ENCODE measurements at regions not wholly inside any gene's neighbourhood (a gene's known extent, or its start where the extent isn't known, plus 50 kb on each side); places are given as distances from the start of the nearest gene placed in this dataset.

DNA sequence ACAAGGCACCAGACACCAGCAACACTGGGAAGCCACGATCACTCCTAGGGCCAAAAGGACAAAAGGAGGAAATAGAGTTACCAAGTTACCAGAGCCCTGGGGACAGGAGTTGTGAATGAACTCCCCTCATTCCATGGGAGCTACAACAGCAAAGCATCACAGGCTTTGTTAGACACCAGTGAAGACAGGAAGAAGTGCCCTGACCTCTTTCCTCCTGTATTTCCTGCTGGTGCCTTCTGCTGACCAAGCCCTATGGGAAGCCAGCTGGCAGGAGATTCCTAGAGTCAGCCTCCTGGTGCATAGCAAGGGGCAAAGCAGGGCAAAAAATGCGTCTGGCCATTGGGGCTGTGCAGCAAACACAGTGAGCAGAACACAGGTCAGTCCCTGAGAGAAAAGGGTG lies 374.7 kb downstream of the ZSWIM6 start:
- no peak overlapping the region for H3K27ac ChIP-seq (ENCODE audit: low read length)
- no peaks in the 10 kb centered on the region for H3K4me1 ChIP-seq (ENCODE audit: low read length)
- no peak for TF ChIP-seq EZH2phosphoT487 (IDR thresholded peaks at IDR 0.05; ENCODE audit: low read length)
- no peak for TF ChIP-seq EZH2 (optimal IDR thresholded peaks at IDR 0.05; ENCODE audit: low read depth, low read length)
- TF ChIP-seq, protein P1, sequence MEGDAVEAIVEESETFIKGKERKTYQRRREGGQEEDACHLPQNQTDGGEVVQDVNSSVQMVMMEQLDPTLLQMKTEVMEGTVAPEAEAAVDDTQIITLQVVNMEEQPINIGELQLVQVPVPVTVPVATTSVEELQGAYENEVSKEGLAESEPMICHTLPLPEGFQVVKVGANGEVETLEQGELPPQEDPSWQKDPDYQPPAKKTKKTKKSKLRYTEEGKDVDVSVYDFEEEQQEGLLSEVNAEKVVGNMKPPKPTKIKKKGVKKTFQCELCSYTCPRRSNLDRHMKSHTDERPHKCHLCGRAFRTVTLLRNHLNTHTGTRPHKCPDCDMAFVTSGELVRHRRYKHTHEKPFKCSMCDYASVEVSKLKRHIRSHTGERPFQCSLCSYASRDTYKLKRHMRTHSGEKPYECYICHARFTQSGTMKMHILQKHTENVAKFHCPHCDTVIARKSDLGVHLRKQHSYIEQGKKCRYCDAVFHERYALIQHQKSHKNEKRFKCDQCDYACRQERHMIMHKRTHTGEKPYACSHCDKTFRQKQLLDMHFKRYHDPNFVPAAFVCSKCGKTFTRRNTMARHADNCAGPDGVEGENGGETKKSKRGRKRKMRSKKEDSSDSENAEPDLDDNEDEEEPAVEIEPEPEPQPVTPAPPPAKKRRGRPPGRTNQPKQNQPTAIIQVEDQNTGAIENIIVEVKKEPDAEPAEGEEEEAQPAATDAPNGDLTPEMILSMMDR (IDR thresholded peaks at IDR 0.05; ENCODE audit: low read length), result no peak
- no peak overlapping the region for H3K4me2 ChIP-seq (ENCODE audit: low read depth, low read length)
- no peaks in the 10 kb centered on the region for H3F3A ChIP-seq (ENCODE audit: insufficient read depth, low read length)
- H3K36me3 ChIP-seq (replicated peaks; ENCODE audit: insufficient read depth, low read length), result no peaks in the 10 kb centered on the region
- H3K9ac ChIP-seq (ENCODE audit: low read length), result no peak overlapping the region
- DNase-seq, result no peak
- no peak overlapping the region for H2AFZ ChIP-seq (ENCODE audit: low read length)
- no peaks in the 10 kb centered on the region for H3K79me2 ChIP-seq (ENCODE audit: low read length)
- H4K20me1 ChIP-seq (ENCODE audit: insufficient read depth, low read length), result no peaks in the 10 kb centered on the region
- H3K27me3 ChIP-seq (replicated peaks; ENCODE audit: insufficient read depth, low read length), result no peaks in the 10 kb centered on the region
- no peak overlapping the region for H3K4me3 ChIP-seq (ENCODE audit: low read length)
- no peaks in the 10 kb centered on the region for H3K9me3 ChIP-seq (replicated peaks; ENCODE audit: insufficient read depth, low read length)
- H3K9me2 ChIP-seq (replicated peaks; ENCODE audit: insufficient read depth, low read length), result no peaks in the 10 kb centered on the region

DNA sequence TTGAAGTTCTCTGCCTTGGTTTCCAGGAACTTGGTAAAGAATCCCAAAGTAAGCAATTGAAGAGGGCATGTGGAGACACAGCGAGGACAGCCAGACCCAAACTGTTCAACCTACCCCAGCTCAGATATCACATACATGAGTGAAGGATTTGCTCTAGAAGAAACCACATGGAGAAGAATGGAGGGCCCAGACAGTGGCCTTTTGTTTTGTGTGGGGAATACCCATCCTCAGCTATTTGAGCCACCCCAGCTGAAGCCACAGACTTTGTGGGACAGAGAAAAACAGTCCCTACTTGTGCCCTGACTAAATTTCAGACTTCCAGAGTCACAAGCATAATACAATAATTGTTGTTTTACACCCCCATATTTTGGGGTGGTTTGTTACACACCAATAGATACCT lies 387.1 kb downstream of the ZSWIM6 start:
- DNase-seq, result no peak
- no peak overlapping the region for H3K27ac ChIP-seq (ENCODE audit: low read length)
- H3K9ac ChIP-seq (ENCODE audit: low read length), result no peak overlapping the region
- no peaks in the 10 kb centered on the region for H3K36me3 ChIP-seq (replicated peaks; ENCODE audit: insufficient read depth, low read length)
- no peaks in the 10 kb centered on the region for H4K20me1 ChIP-seq (ENCODE audit: insufficient read depth, low read length)
- no peaks in the 10 kb centered on the region for H3K27me3 ChIP-seq (replicated peaks; ENCODE audit: insufficient read depth, low read length)
- TF ChIP-seq EZH2 (optimal IDR thresholded peaks at IDR 0.05; ENCODE audit: low read depth, low read length) (no peak), EZH2phosphoT487 (IDR thresholded peaks at IDR 0.05; ENCODE audit: low read length) (no peak)
- TF ChIP-seq, protein P1 (IDR thresholded peaks at IDR 0.05; ENCODE audit: low read length), result no peak
- no peaks in the 10 kb centered on the region for H3K9me2 ChIP-seq (replicated peaks; ENCODE audit: insufficient read depth, low read length)
- H3K79me2 ChIP-seq (ENCODE audit: low read length), result no peaks in the 10 kb centered on the region
- no peaks in the 10 kb centered on the region for H3K4me1 ChIP-seq (ENCODE audit: low read length)
- no peaks in the 10 kb centered on the region for H3F3A ChIP-seq (ENCODE audit: insufficient read depth, low read length)
- no peak overlapping the region for H2AFZ ChIP-seq (ENCODE audit: low read length)
- no peak overlapping the region for H3K4me2 ChIP-seq (ENCODE audit: low read depth, low read length)
- H3K9me3 ChIP-seq (replicated peaks; ENCODE audit: insufficient read depth, low read length), result no peaks in the 10 kb centered on the region
- H3K4me3 ChIP-seq (ENCODE audit: low read length), result no peak overlapping the region

DNA sequence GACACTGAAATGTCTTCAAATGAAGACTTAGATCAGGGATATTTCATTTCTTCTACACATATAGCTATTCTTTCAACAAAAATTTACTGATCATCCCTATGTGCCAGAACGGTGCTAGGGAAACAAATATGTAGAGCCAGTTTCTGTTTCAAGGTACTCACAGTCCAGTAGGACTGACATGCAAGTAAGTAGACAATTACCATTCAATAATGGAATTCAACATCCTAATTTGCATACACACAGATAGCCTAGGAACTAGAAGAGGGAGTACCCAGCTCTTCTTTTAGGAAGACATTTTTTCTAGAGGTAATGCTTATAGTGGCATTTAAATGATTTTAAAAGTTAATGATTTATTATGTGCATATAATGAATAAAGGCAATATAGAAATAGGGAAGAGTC lies 388.8 kb downstream of the ZSWIM6 start:
- no peak overlapping the region for H3K4me2 ChIP-seq (ENCODE audit: low read depth, low read length)
- H3K79me2 ChIP-seq (ENCODE audit: low read length), result no peaks in the 10 kb centered on the region
- no peak for DNase-seq
- no peaks in the 10 kb centered on the region for H3K36me3 ChIP-seq (replicated peaks; ENCODE audit: insufficient read depth, low read length)
- no peak overlapping the region for H3K9ac ChIP-seq (ENCODE audit: low read length)
- H3K27me3 ChIP-seq (replicated peaks; ENCODE audit: insufficient read depth, low read length), result no peaks in the 10 kb centered on the region
- H4K20me1 ChIP-seq (ENCODE audit: insufficient read depth, low read length), result no peaks in the 10 kb centered on the region
- H3K27ac ChIP-seq (ENCODE audit: low read length), result no peak overlapping the region
- TF ChIP-seq EZH2phosphoT487 (IDR thresholded peaks at IDR 0.05; ENCODE audit: low read length), result no peak
- TF ChIP-seq, protein P1 (IDR thresholded peaks at IDR 0.05; ENCODE audit: low read length), result no peak
- TF ChIP-seq EZH2 (optimal IDR thresholded peaks at IDR 0.05; ENCODE audit: low read depth, low read length), result no peak
- H3K9me3 ChIP-seq (replicated peaks; ENCODE audit: insufficient read depth, low read length), result no peaks in the 10 kb centered on the region
- H3F3A ChIP-seq (ENCODE audit: insufficient read depth, low read length), result no peaks in the 10 kb centered on the region
- H3K9me2 ChIP-seq (replicated peaks; ENCODE audit: insufficient read depth, low read length), result no peaks in the 10 kb centered on the region
- no peaks in the 10 kb centered on the region for H3K4me1 ChIP-seq (ENCODE audit: low read length)
- no peak overlapping the region for H3K4me3 ChIP-seq (ENCODE audit: low read length)
- no peak overlapping the region for H2AFZ ChIP-seq (ENCODE audit: low read length)
